Endothelial cell of umbilical vein (primary cell): ENCODE measurements at regions not wholly inside any gene's neighbourhood (a gene's known extent, or its start where the extent isn't known, plus 50 kb on each side); places are given as distances from the start of the nearest gene placed in this dataset.

Experiments used
- BruUV-seq: library from RNA; stranded (reverse); fragments of 400-500 nt; replicated peaks from 2 replicates; lab custom pipeline; 2021; lab: Mats Ljungman, UMichigan
- CTCF ChIA-PET: fragments of 300-600, 350-600 bp; sonication (Branson Sonifier 250); formaldehyde crosslinking; loops from one replicate; lab custom pipeline; 2021; ENCODE audit warnings: antibody characterized with exemption, inconsistent platforms; lab: Charles Lee
- POLR2A ChIA-PET: fragments of 300-600, 350-600 bp; sonication (Branson Sonifier 250); formaldehyde crosslinking; loops from one replicate; lab custom pipeline; 2021; ENCODE audit warnings: antibody characterized with exemption, inconsistent platforms; lab: Charles Lee
- DNase-seq: peaks from one replicate; pipeline ENCODE4 v3.0.0-alpha.2; 2011; ENCODE audit warnings: low read depth, low spot score
- FAIRE-seq: peaks from 2 replicates; lab custom pipeline; 2011; peaks lifted over from hg19 to GRCh38; lab: Jason Lieb, UNC
- H2AFZ ChIP-seq: 2 replicates; pipeline ENCODE4 v1.6.0; 2012; ENCODE audit warnings: low read depth, low read length, control low read depth, inconsistent platforms
- H3K27ac ChIP-seq: 2 replicates; pipeline ENCODE4 v1.5.1; 2011; ENCODE audit warnings: low read depth, mild to moderate bottlenecking, control low read depth, low read length, moderate library complexity; ENCODE audit not compliant: insufficient read depth
- H3K27me3 ChIP-seq, 2 experiments: 2 replicates each; pipeline versions ENCODE4 v1.6.0 to v1.6.1; 2011; ENCODE audit warnings: low read length in 2 of 2, mixed read lengths in 1 of 2; ENCODE audit not compliant: control insufficient read depth in 2 of 2, insufficient read depth in 2 of 2
- H3K36me3 ChIP-seq, 2 experiments: 2 replicates in 1 of 2; 3 replicates in 1 of 2; pipeline ENCODE4 v1.5.1; 2011; ENCODE audit warnings: low read length in 2 of 2, mild to moderate bottlenecking in 1 of 2, moderate library complexity in 1 of 2; ENCODE audit not compliant: control insufficient read depth in 2 of 2, insufficient read depth in 2 of 2; ENCODE audit errors: extremely low read depth in 1 of 2
- H3K4me1 ChIP-seq: 3 replicates; pipeline ENCODE4 v1.5.1; 2011; ENCODE audit warnings: mild to moderate bottlenecking, low read length; ENCODE audit not compliant: control insufficient read depth, insufficient read depth; ENCODE audit errors: extremely low read depth
- H3K4me2 ChIP-seq: 2 replicates; pipeline ENCODE4 v1.6.1; 2011; ENCODE audit warnings: low read length, control low read depth, mixed read lengths; ENCODE audit not compliant: insufficient read depth
- H3K4me3 ChIP-seq, 3 experiments: fragments of 200-600 bp in 1 of 3; sonication (generic), shearing (Covaris generic) in 1 of 3; replicated peaks in 1 of 3; 2 replicates each; pipeline ENCODE4 v1.5.1; 2011 to 2016; ENCODE audit warnings: control low read depth in 3 of 3, low read length in 3 of 3, mild to moderate bottlenecking in 2 of 3, inconsistent platforms in 1 of 3, low read depth in 1 of 3, moderate library complexity in 1 of 3; ENCODE audit not compliant: insufficient read depth in 1 of 3
- H3K79me2 ChIP-seq: 2 replicates; pipeline ENCODE4 v1.6.0; 2012; ENCODE audit warnings: low read length, inconsistent platforms; ENCODE audit not compliant: control insufficient read depth, insufficient read depth
- H3K9ac ChIP-seq: replicated peaks from 2 replicates; pipeline ENCODE3; 2011; ENCODE audit warnings: low read length, control low read depth; ENCODE audit not compliant: insufficient read depth; ENCODE audit errors: extremely low read depth
- H3K9me1 ChIP-seq: replicated peaks from 3 replicates; pipeline ENCODE4 v1.6.0; 2011; ENCODE audit warnings: mild to moderate bottlenecking, low read length; ENCODE audit not compliant: control insufficient read depth, insufficient read depth; ENCODE audit errors: extremely low read depth
- H3K9me3 ChIP-seq: replicated peaks from 2 replicates; pipeline ENCODE4 v1.5.1; 2012; ENCODE audit warnings: low read length, inconsistent platforms; ENCODE audit not compliant: control insufficient read depth, insufficient read depth
- H4K20me1 ChIP-seq: replicated peaks from 2 replicates; pipeline ENCODE3; 2011; ENCODE audit warnings: mild to moderate bottlenecking, low read length; ENCODE audit not compliant: control insufficient read depth, insufficient read depth; ENCODE audit errors: extremely low read depth
- CTCF ChIP-seq, 2 donors: IDR thresholded peaks; 1 replicate in 1 of 2; 2 replicates in 1 of 2; pipeline ENCODE4 v1.5.1; 2011; ENCODE audit warnings: low read length in 2 of 2, mild to moderate bottlenecking in 2 of 2, moderate library complexity in 2 of 2, control low read depth in 1 of 2, inconsistent platforms in 1 of 2, low read depth in 1 of 2; ENCODE audit not compliant: insufficient read depth in 1 of 2; ENCODE audit errors: extremely low read depth in 1 of 2
- FOS ChIP-seq: IDR thresholded peaks from 2 replicates; pipeline ENCODE4 v1.6.1; 2011; ENCODE audit warnings: mild to moderate bottlenecking, low read length, moderate library complexity, borderline replicate concordance; ENCODE audit not compliant: insufficient read depth
- GATA2 ChIP-seq: IDR thresholded peaks from 2 replicates; pipeline ENCODE4 v1.7.0; 2011; ENCODE audit warnings: low read depth, mild to moderate bottlenecking, moderate library complexity, mixed read lengths, low read length; ENCODE audit not compliant: insufficient read length, insufficient read depth
- JUN ChIP-seq: IDR thresholded peaks from 2 replicates; pipeline ENCODE4 v1.6.1; 2011; ENCODE audit warnings: borderline replicate concordance, low read depth; ENCODE audit not compliant: insufficient read length, insufficient read depth
- MAX ChIP-seq: IDR thresholded peaks from 2 replicates; pipeline ENCODE4 v1.6.1; 2011; ENCODE audit not compliant: insufficient read depth, insufficient read length
- MYC ChIP-seq: IDR thresholded peaks from one replicate; pipeline ENCODE4 v1.6.1; 2011; ENCODE audit warnings: mild to moderate bottlenecking, low read depth, low read length
- POLR2A ChIP-seq: IDR thresholded peaks from 2 replicates; pipeline ENCODE4 v1.6.1; 2012; ENCODE audit warnings: low read depth, mild to moderate bottlenecking, control low read depth, low read length
- POLR2AphosphoS5 ChIP-seq: IDR thresholded peaks from 2 replicates; pipeline ENCODE4 v1.6.1; 2012; ENCODE audit warnings: low read depth, mild to moderate bottlenecking, control low read depth, low read length, moderate library complexity; ENCODE audit not compliant: insufficient read depth
- dilution Hi-C: fragments of 300-500 bp; cut with MboI; formaldehyde crosslinking; loops from one replicate; pipeline ENCODE4 v1.15.0; 2019; ENCODE audit warnings: low sequenced_read_pairs; ENCODE audit not compliant: extremely low pct_ligation_motif_present
- intact Hi-C: fragments of 100-400 bp; cut with micrococcal nuclease; formaldehyde crosslinking; loops from one replicate; pipeline ENCODE4 v1.10.0; 2022

- H3K9me1 ChIP-seq: no peaks in the 10 kb centered on the region
- no peak overlapping the region for H3K4me3 ChIP-seq
- H3K27ac ChIP-seq: no peak overlapping the region
- no peaks in the 10 kb centered on the region for H3K79me2 ChIP-seq
- no peak overlapping the region for H3K9ac ChIP-seq
- ChIA-PET CTCF (interaction anchor here (2.1 kb wide), 1 partner anchor 174 kb away, joined by 6 read pairs; no protein-coding TSS in a partner anchor), POLR2A (no interaction called here)
- no peak overlapping the region for H3K4me2 ChIP-seq
- no peaks in the 10 kb centered on the region for H4K20me1 ChIP-seq
- intact Hi-C loops: no loop called here
- H3K9me3 ChIP-seq: no peaks in the 10 kb centered on the region
- DNase-seq: no peak
- peaks cover 0 to 2% of the 10 kb centered on the region in 2 experiments for H3K27me3 ChIP-seq
- H3K36me3 ChIP-seq: no peaks in the 10 kb centered on the region
- no peak for FAIRE-seq
- H2AFZ ChIP-seq: no peak overlapping the region
- H3K4me1 ChIP-seq: no peaks in the 10 kb centered on the region
- BruUV-seq: no TSS peak
- dilution Hi-C loops: no loop called here
- TF ChIP-seq POLR2AphosphoS5 (no peak), GATA2 (no peak), MYC (no peak), FOS (no peak), JUN (no peak), MAX (no peak)
Measured at GRCh38 chr2:216992056-216992675, 132.3 kb upstream of the TNP1 start.

GRCh38 chr2:216991563-216991962 lies 131.7 kb upstream of the TNP1 start:
- H2AFZ ChIP-seq: no peak overlapping the region
- dilution Hi-C loops: no loop called here

More at GRCh38 chr2:216991563-216991962, 131.7 kb upstream of the TNP1 start:
- ChIA-PET CTCF (interaction anchor here (2.1 kb wide), 1 partner anchor 175 kb away, joined by 6 read pairs; no protein-coding TSS in a partner anchor), POLR2A (no interaction called here)
- no peak for DNase-seq
- intact Hi-C loops: no loop called here
- no peak for FAIRE-seq
- Histone ChIP-seq H3K9ac (no peak overlapping the region), H4K20me1 (no peaks in the 10 kb centered on the region), H3K27ac (no peak overlapping the region), H3K4me3 (no peak overlapping the region), H3K79me2 (no peaks in the 10 kb centered on the region), H3K4me2 (no peak overlapping the region), H3K27me3 (peaks cover 0 to 2% of the 10 kb centered on the region in 2 experiments), H3K9me1 (no peaks in the 10 kb centered on the region), H3K9me3 (no peaks in the 10 kb centered on the region), H3K4me1 (no peaks in the 10 kb centered on the region), H3K36me3 (no peaks in the 10 kb centered on the region)
- BruUV-seq: no TSS peak
- TF ChIP-seq MAX (no peak), CTCF (IDR thresholded peaks at IDR 0.05; ENCODE audit: extremely low read depth in 1 of 2, insufficient read depth in 1 of 2, low read depth in 1 of 2, low read length in 2 of 2) (no peak), JUN (no peak), GATA2 (no peak), POLR2A (no peak), MYC (no peak), FOS (no peak)
